B cell (primary cell): ENCODE measurements at regions not wholly inside any gene's neighbourhood (a gene's known extent, or its start where the extent isn't known, plus 50 kb on each side); places are given as distances from the start of the nearest gene placed in this dataset.

ENCODE experiments used
- ATAC-seq: fragments of 200-7000 bp; cut with Tn5 transposase; one replicate; pipeline ENCODE4 v1.10.0; 2021; ENCODE audit warnings: low read depth, mild to moderate bottlenecking, moderate number of reproducible peaks, moderate library complexity
- CTCF ChIA-PET: fragments of 350-600 bp; sonication (Branson Sonifier 250); formaldehyde crosslinking; loops from one replicate; lab custom pipeline; 2021; ENCODE audit warnings: antibody characterized with exemption, inconsistent platforms; lab: Charles Lee
- POLR2A ChIA-PET: fragments of 350-600 bp; sonication (Branson Sonifier 250); formaldehyde crosslinking; loops from one replicate; lab custom pipeline; 2021; ENCODE audit warnings: antibody characterized with exemption; lab: Charles Lee
- DNase-seq: peaks from one replicate; pipeline ENCODE4 v3.0.0; 2013
- H2AFZ ChIP-seq: 2 replicates; pipeline ENCODE4 v1.6.1; 2012; ENCODE audit warnings: mild to moderate bottlenecking, low read depth, low read length; ENCODE audit not compliant: insufficient read depth, poor library complexity, severe bottlenecking
- H3K27ac ChIP-seq, 2 donors: 1 replicate in 1 of 2; 2 replicates in 1 of 2; pipeline ENCODE4 v1.5.1; 2012 to 2013; ENCODE audit warnings: low read length in 2 of 2, mild to moderate bottlenecking in 2 of 2, moderate library complexity in 1 of 2
- H3K27me3 ChIP-seq, 4 experiments: fragments of 200-600 bp in 1 of 4; sonication (generic) in 1 of 4; replicated peaks in 1 of 4; 1 replicate in 2 of 4; 2 replicates in 2 of 4; pipeline versions ENCODE4 v1.6.1 to v1.7.0; 2013 to 2016; ENCODE audit warnings: low read length in 3 of 4, mild to moderate bottlenecking in 2 of 4, mixed read lengths in 1 of 4, moderate library complexity in 1 of 4; ENCODE audit not compliant: insufficient read depth in 4 of 4, control insufficient read depth in 3 of 4; ENCODE audit errors: control extremely low read depth in 1 of 4
- H3K36me3 ChIP-seq, 2 experiments: replicated peaks in 1 of 2; 1 replicate in 1 of 2; 2 replicates in 1 of 2; pipeline versions ENCODE4 v1.6.1 to v1.7.1; 2013; ENCODE audit warnings: low read length in 1 of 2; ENCODE audit not compliant: insufficient read depth in 2 of 2, control insufficient read depth in 1 of 2; ENCODE audit errors: control extremely low read depth in 1 of 2, extremely low read depth in 1 of 2
- H3K4me1 ChIP-seq, 2 donors: fragments of 200-600 bp in 1 of 2; sonication (generic) in 1 of 2; 1 replicate in 1 of 2; 2 replicates in 1 of 2; pipeline versions ENCODE4 v1.5.1 to v1.6.1; 2013 to 2017; ENCODE audit warnings: low read length in 2 of 2; ENCODE audit not compliant: control insufficient read depth in 2 of 2, insufficient read depth in 2 of 2
- H3K4me2 ChIP-seq: replicated peaks from 2 replicates; pipeline ENCODE3; 2012; ENCODE audit warnings: mild to moderate bottlenecking, low read depth, low read length; ENCODE audit not compliant: poor library complexity, severe bottlenecking
- H3K4me3 ChIP-seq, 5 experiments: fragments of 200-600 bp in 1 of 5; sonication (generic) in 1 of 5; 1 replicate in 3 of 5; 2 replicates in 2 of 5; pipeline versions ENCODE4 v1.5.1 to v1.7.0; 2011 to 2016; ENCODE audit warnings: low read length in 4 of 5, mild to moderate bottlenecking in 4 of 5, low read depth in 2 of 5, control low read depth in 1 of 5, moderate library complexity in 1 of 5; ENCODE audit not compliant: insufficient read depth in 1 of 5; ENCODE audit errors: control extremely low read depth in 1 of 5, extremely low read depth in 1 of 5
- H3K79me2 ChIP-seq: fragments of 200-600 bp; sonication (generic); one replicate; pipeline ENCODE4 v1.6.0; 2016; ENCODE audit warnings: low read length; ENCODE audit not compliant: control insufficient read depth, insufficient read depth
- H3K9ac ChIP-seq: fragments of 200-600 bp; sonication (generic); 2 replicates; pipeline ENCODE4 v1.6.1; 2017; ENCODE audit warnings: mild to moderate bottlenecking, low read length, moderate library complexity
- H3K9me3 ChIP-seq, 3 donors: one replicate each; pipeline versions ENCODE4 v1.6.1 to v1.7.1; 2013; ENCODE audit warnings: low read length in 2 of 3; ENCODE audit not compliant: control insufficient read depth in 2 of 3, insufficient read depth in 1 of 3; ENCODE audit errors: control extremely low read depth in 1 of 3
- H4K20me1 ChIP-seq: 2 replicates; pipeline ENCODE4 v1.6.0; 2012; ENCODE audit warnings: mild to moderate bottlenecking, low read length; ENCODE audit not compliant: insufficient read depth, control insufficient read depth, poor library complexity, severe bottlenecking
- H3K27ac Mint-ChIP-seq: one replicate; pipeline ENCODE4 v1.8.0; 2021; ENCODE audit warnings: mixed read lengths
- H3K27me3 Mint-ChIP-seq: one replicate; pipeline ENCODE4 v1.8.0; 2021; ENCODE audit warnings: mixed read lengths
- H3K4me1 Mint-ChIP-seq: one replicate; pipeline ENCODE4 v1.8.0; 2021; ENCODE audit warnings: mixed read lengths
- H3K4me3 Mint-ChIP-seq: one replicate; pipeline ENCODE4 v1.8.0; 2021; ENCODE audit warnings: mixed read lengths
- H3K9me3 Mint-ChIP-seq: one replicate; pipeline ENCODE4 v1.8.0; 2022; ENCODE audit warnings: mixed read lengths; ENCODE audit not compliant: insufficient read depth
- EZH2 ChIP-seq: IDR thresholded peaks from 2 replicates; pipeline ENCODE4 v1.6.1; 2012; ENCODE audit warnings: borderline replicate concordance, low read depth, mild to moderate bottlenecking, moderate library complexity, low read length; ENCODE audit not compliant: insufficient read depth, poor library complexity, severe bottlenecking
- WGBS: methylation state at CpG from one replicate; pipeline ENCODE4 v1.1.5; 2013; ENCODE audit warnings: missing lambda C conversion rate; ENCODE audit not compliant: insufficient coverage; 5-methylcytosine and 5-hydroxymethylcytosine counted together
- intact Hi-C: fragments of 100-400 bp; cut with micrococcal nuclease; formaldehyde crosslinking; loops from one replicate; pipeline ENCODE4 v1.10.0; 2022
- TF ChIP-seq, protein P1 (sequence below): fragments of 200-600 bp; IDR thresholded peaks from one replicate; pipeline ENCODE4 v1.8.0; 2022; ENCODE audit warnings: antibody characterized with exemption, mild to moderate bottlenecking

DNA sequence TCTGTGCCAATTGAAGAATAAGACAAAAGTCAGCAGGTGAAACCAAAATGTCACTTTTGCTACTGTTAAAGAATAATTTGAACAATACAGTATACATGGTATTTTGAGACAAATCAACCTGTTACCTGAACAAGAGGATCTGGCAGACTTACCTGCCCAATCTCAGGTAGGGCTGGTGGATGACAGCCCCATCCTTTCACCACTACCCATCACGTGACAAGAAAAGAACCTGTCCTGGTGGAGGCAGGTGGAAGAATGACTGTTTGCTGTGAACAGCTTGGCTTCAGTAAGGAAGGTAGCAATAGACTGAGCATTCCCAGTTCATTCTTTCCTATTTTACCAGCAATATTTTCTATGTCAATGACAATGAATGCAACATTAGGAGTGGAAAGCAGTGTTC, 349.6 kb downstream of the GPATCH2 start:
- no peak for DNase-seq
- Histone ChIP-seq H3K9me3 (no peaks in the 10 kb centered on the region), H3K27me3 (no peaks in the 10 kb centered on the region), H3K4me2 (no peak overlapping the region), H3K9ac (no peak overlapping the region), H3K79me2 (no peaks in the 10 kb centered on the region), H3K36me3 (no peaks in the 10 kb centered on the region), H3K4me3 (no peak overlapping the region), H3K27ac (no peak overlapping the region), H2AFZ (no peak overlapping the region), H4K20me1 (no peaks in the 10 kb centered on the region), H3K4me1 (no peaks in the 10 kb centered on the region)
- no peaks in the 10 kb centered on the region for H3K9me3 Mint-ChIP-seq
- ChIA-PET CTCF (no interaction called here), POLR2A (no interaction called here)
- intact Hi-C loops: no loop called here
- H3K27ac Mint-ChIP-seq: no peak overlapping the region
- no CpG with 5 or more reads among the region's 1 CpG for WGBS
- no peak for ATAC-seq
- H3K27me3 Mint-ChIP-seq: no peaks in the 10 kb centered on the region
- H3K4me1 Mint-ChIP-seq: no peaks in the 10 kb centered on the region
- no peak overlapping the region for H3K4me3 Mint-ChIP-seq
- TF ChIP-seq, protein P1, sequence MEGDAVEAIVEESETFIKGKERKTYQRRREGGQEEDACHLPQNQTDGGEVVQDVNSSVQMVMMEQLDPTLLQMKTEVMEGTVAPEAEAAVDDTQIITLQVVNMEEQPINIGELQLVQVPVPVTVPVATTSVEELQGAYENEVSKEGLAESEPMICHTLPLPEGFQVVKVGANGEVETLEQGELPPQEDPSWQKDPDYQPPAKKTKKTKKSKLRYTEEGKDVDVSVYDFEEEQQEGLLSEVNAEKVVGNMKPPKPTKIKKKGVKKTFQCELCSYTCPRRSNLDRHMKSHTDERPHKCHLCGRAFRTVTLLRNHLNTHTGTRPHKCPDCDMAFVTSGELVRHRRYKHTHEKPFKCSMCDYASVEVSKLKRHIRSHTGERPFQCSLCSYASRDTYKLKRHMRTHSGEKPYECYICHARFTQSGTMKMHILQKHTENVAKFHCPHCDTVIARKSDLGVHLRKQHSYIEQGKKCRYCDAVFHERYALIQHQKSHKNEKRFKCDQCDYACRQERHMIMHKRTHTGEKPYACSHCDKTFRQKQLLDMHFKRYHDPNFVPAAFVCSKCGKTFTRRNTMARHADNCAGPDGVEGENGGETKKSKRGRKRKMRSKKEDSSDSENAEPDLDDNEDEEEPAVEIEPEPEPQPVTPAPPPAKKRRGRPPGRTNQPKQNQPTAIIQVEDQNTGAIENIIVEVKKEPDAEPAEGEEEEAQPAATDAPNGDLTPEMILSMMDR: no peak
- no peak for TF ChIP-seq EZH2

DNA sequence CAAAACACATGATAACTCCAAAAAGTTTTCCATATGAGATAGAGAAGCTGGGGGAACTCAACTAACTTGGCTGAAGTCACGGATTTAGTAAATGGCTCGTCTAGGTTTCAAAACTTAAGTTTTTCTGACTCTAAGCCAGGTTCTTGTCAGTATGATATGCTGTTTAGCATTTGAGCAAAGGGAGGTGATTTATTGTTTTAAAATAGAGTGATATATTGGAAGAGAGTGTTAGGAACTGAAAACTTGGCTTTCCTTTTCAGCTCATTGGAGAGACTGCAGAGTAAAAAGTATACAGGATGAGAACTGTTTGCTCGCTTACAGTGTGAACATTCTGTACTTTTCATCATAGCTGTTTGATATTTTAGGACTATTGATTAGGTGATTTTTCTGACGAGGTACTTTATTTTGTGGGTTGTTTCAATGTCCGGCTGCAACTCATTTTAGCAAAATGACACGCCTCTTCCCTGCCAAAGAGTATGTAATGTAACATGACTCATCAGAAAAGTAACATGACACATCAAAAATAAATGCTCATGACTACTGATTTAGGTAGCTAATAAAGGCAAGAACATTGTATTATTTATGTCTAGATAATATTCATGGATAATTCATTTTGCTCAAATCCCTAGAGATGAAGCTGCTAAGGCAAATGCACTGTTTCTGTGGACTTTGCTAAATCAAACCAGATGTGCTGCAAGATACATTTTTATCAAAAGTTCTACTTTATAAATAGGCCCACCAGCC, 355.1 kb downstream of the GPATCH2 start:
- no peak for DNase-seq
- H3K9me3 Mint-ChIP-seq: no peaks in the 10 kb centered on the region
- no peak overlapping the region for H3K27ac Mint-ChIP-seq
- no peak for ATAC-seq
- Histone ChIP-seq H3K27ac (no peak overlapping the region), H2AFZ (no peak overlapping the region), H3K9ac (no peak overlapping the region), H3K79me2 (no peaks in the 10 kb centered on the region), H3K27me3 (no peaks in the 10 kb centered on the region), H3K4me1 (no peaks in the 10 kb centered on the region), H3K36me3 (no peaks in the 10 kb centered on the region), H3K9me3 (no peaks in the 10 kb centered on the region), H3K4me2 (no peak overlapping the region), H3K4me3 (no peak overlapping the region), H4K20me1 (no peaks in the 10 kb centered on the region)
- no peaks in the 10 kb centered on the region for H3K4me1 Mint-ChIP-seq
- no peak overlapping the region for H3K4me3 Mint-ChIP-seq
- no peak for TF ChIP-seq EZH2
- TF ChIP-seq, protein P1: no peak
- H3K27me3 Mint-ChIP-seq: no peaks in the 10 kb centered on the region
- intact Hi-C loops: no loop called here
- WGBS: 100% methylated on average over 2 of the region's 6 CpGs
- CTCF ChIA-PET: no interaction called here
- POLR2A ChIA-PET: no interaction called here
